GM18498 (cell line): ENCODE measurements at regions not wholly inside any gene's neighbourhood (a gene's known extent, or its start where the extent isn't known, plus 50 kb on each side); places are given as distances from the start of the nearest gene placed in this dataset.

Experiments used
- ATAC-seq: cut with Tn5 transposase; IDR thresholded peaks from one replicate; pipeline ENCODE4 v1.9.1; 2021; ENCODE audit warnings: mild to moderate bottlenecking, moderate library complexity; ENCODE audit not compliant: unreplicated experiment

DNA sequence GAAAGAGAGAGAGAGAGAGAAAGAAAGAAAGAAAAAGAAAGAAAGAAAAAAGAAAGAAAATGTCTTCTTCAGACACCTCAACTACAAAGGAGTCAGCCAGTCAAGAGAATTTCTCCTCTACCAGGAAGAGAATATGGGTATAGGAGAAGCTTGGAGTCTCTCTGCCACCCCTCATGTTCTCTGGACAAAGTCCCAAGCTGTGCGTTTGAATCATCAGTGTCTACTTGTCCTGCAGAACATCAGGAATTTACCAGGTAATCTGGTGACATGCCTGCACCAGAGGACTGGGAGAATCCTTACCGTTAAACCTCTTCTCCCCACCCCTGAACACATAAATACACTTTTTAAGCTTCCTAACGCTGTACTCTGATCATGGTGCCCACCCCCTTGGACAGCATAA, 119.5 kb downstream of the TM9SF2 start:
- no peak for ATAC-seq

DNA sequence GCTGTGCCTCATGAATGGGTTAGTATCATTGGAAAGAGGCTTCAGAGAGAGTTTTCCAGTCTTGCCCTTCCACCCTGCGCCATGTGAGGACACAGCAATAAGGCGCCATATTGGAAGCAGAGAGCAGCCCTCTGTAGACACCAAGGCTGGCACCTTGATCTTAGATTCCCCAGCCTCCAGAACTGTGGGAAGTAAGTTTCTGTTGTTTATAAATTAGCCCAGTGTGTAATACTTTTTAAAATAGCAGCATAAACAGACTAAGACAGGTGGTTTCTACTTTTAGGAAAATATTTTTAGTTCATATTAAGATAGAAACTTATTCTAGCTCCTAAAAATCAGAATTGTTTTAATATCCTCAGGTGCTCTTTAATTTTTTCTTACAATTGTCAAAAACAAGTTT, 117.9 kb downstream of the TM9SF2 start:
- ATAC-seq, result no peak

DNA sequence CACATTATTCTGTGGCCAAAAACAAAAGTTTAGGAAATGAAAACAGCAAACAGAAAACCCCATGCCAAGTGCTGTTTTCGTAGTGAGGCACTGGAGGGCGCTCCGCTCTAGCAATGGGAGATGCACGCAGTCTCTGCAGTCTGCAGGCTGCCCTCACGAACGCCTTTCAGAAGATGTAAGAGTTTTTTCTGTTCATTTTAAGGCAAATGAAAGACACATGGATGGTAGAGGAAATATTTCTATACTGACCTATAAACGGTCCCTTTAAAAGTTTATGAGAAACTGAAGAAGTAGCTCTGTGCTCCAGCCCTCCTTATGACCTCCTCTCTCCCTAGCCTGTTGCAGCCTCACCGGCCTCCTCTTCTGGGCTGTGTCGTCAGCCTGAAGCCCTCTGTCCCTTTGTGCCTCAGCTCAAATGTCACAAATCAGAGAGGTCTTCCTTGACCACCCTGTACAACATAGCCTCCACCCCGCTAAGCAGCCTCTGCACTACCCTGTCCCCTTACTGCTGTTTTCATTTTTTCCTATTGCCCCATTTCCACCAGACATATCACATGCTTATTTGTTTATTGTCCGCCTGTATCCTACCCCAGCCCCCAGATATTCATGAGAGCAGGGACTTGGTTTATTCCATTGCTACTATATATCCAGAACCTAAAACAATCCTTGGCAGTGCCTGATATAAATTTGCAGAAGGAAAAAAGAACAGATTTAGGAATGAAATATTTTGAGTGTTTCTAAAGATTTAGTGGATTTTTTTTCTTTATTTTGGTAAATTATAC, 116.4 kb downstream of the TM9SF2 start:
- no peak for ATAC-seq

DNA sequence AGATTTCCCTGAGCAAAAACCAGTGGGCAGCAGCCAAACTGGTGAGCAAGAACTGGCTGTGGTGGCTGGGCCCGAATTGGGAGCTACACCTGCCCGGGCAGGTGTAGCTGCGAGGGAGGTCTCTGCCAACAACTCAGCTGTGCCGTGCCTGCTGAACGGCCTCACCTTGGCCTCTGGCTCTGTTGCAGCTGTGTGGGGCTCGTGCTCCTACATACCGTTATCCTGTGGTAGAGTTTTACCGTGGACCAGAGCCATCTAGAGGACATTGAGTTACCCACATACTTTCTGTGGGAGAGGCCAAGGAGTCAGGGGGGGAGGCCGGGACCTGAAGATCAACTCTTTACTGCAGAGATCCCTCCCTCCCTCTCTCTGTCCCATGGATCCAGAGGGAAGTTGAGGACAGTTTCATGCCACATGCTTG, 113.2 kb downstream of the TM9SF2 start:
- peak; percentile 80 for ATAC-seq
